ENCODE measurements at regions not wholly inside any gene's neighbourhood (a gene's known extent, or its start where the extent isn't known, plus 50 kb on each side); places are given as distances from the start of the nearest gene placed in this dataset.
"Not testable (repeated sequence)": the region's sequence is repeated elsewhere in the genome, so short reads cannot be mapped to it uniquely, and the experiment has no call there.

GRCh38 chr6:85130743-85131142 lies 319.1 kb upstream of the NT5E start:
- intact Hi-C loops (cut with micrococcal nuclease), result no loop called here

GRCh38 chr6:85129881-85130280 lies 320.0 kb upstream of the NT5E start:
- intact Hi-C loops (cut with micrococcal nuclease), result no loop called here

- intact Hi-C loops (cut with micrococcal nuclease), result no loop called here
Observed at GRCh38 chr6:85128781-85129180, 321.1 kb upstream of the NT5E start.

GRCh38 chr6:85128256-85128655 lies 321.6 kb upstream of the NT5E start:
- intact Hi-C loops (cut with micrococcal nuclease), result not testable (repeated sequence)

GRCh38 chr6:85127696-85128243 lies 322.1 kb upstream of the NT5E start:
- intact Hi-C loops (cut with micrococcal nuclease), result no loop called here

- intact Hi-C loops (cut with micrococcal nuclease), result no loop called here
Observed at GRCh38 chr6:85127168-85127498, 322.8 kb upstream of the NT5E start.

GRCh38 chr6:85126485-85127167 lies 323.3 kb upstream of the NT5E start:
- intact Hi-C loops (cut with micrococcal nuclease), result no loop called here

GRCh38 chr6:85125526-85125925 lies 324.4 kb upstream of the NT5E start:
- intact Hi-C loops (cut with micrococcal nuclease), result no loop called here

- intact Hi-C loops (cut with micrococcal nuclease), result no loop called here
Observed at GRCh38 chr6:85124472-85125354, 325.2 kb upstream of the NT5E start.

- intact Hi-C loops (cut with micrococcal nuclease), result no loop called here
Observed at GRCh38 chr6:85121158-85121557, 328.7 kb upstream of the NT5E start.

- intact Hi-C loops (cut with micrococcal nuclease), result no loop called here
Observed at GRCh38 chr6:85118652-85119235, 331.1 kb upstream of the NT5E start.

GRCh38 chr6:85118233-85118632 lies 331.6 kb upstream of the NT5E start:
- intact Hi-C loops (cut with micrococcal nuclease), result no loop called here

GRCh38 chr6:85116475-85116874 lies 333.4 kb upstream of the NT5E start:
- intact Hi-C loops (cut with micrococcal nuclease), result no loop called here

GRCh38 chr6:85115876-85116275 lies 334.0 kb upstream of the NT5E start:
- intact Hi-C loops (cut with micrococcal nuclease), result no loop called here

- intact Hi-C loops (cut with micrococcal nuclease), result no loop called here
Observed at GRCh38 chr6:85115376-85115775, 334.5 kb upstream of the NT5E start.

GRCh38 chr6:85114581-85114935 lies 335.3 kb upstream of the NT5E start:
- intact Hi-C loops (cut with micrococcal nuclease), result no loop called here

- intact Hi-C loops (cut with micrococcal nuclease), result no loop called here
Observed at GRCh38 chr6:85113934-85114580, 335.8 kb upstream of the NT5E start.

GRCh38 chr6:85112540-85112939 lies 337.3 kb upstream of the NT5E start:
- intact Hi-C loops (cut with micrococcal nuclease), result no loop called here

GRCh38 chr6:85111481-85112011 lies 338.3 kb upstream of the NT5E start:
- intact Hi-C loops (cut with micrococcal nuclease), result no loop called here

- intact Hi-C loops (cut with micrococcal nuclease), result no loop called here
Observed at GRCh38 chr6:85110943-85111342, 338.9 kb upstream of the NT5E start.

GRCh38 chr6:85107701-85108100 lies 342.2 kb upstream of the NT5E start:
- intact Hi-C loops (cut with micrococcal nuclease), result no loop called here

- intact Hi-C loops (cut with micrococcal nuclease), result no loop called here
Observed at GRCh38 chr6:85096976-85097375, 332.6 kb upstream of the TBX18 start.

Data from T-helper 2 cell treated with Interferon-gamma antibody and Interleukin-4, amounts not matched to agents 100 ng/mL and 5 ng/mL, for 36 hours (primary cell).